HG03378 (cell line): ENCODE measurements at regions not wholly inside any gene's neighbourhood (a gene's known extent, or its start where the extent isn't known, plus 50 kb on each side); places are given as distances from the start of the nearest gene placed in this dataset.
"Not testable (repeated sequence)": the region's sequence is repeated elsewhere in the genome, so short reads cannot be mapped to it uniquely, and the experiment has no call there.

Source experiments
- ATAC-seq: cut with Tn5 transposase; IDR thresholded peaks from one replicate; pipeline ENCODE4 v1.9.1; 2021; ENCODE audit warnings: mild to moderate bottlenecking, moderate library complexity; ENCODE audit not compliant: unreplicated experiment

DNA sequence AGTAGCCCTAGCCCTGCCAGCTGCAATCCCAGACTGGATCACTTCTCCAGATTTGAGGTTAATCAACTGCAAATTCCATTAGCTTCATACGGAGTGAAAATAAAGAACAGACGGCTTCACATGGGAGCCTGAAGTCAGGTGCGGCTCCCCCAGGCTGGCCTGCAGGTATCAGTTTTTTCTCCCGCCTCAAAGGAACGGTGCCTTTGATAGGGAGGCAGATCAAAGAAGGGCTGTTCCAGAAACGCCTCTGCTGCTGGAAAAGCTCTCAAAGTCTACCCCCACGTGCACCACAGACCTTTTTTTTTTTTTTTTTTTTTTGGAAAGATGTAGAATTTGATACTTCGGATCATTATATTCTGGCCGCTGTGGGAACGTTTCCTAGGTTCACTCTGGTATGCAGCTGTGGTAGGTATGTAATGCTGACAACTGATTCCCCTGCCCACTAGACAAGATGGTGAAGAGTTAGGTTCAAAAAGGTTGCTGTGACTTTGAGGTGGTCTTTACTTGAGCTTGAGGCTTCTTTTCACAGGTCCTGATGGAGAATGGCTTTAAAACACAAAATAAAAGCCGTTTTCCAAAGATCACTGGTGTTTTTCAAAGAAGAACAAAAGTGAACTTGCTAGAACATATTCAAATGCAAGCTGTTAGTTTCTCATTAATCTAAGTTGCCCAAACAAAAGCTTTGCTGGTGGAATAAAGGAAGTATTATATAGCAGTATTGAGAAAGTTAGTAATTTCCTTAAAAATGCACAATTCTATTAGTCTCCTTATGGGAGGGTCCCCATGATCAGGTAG, 189.0 kb upstream of the NFIA start:
- ATAC-seq, result no peak

DNA sequence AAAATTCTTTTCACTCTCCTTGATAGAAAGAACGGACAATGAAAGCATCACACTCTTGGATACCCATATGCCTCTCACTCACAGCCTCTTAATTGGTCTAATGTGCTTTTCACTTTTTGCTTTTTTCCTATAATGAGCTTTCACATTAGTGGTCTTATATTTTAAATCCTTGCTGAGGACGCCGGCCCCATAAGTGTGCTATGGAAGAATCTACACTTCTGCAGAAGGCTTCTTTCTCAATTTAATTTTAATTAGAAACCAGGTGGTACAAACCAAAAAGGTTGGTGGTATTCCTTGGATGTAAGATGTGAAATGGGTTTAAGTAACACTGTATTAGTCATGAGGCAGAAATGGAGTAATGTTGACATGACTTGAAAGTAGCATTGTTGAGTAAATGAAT, 190.6 kb upstream of the NFIA start:
- ATAC-seq, result no peak

DNA sequence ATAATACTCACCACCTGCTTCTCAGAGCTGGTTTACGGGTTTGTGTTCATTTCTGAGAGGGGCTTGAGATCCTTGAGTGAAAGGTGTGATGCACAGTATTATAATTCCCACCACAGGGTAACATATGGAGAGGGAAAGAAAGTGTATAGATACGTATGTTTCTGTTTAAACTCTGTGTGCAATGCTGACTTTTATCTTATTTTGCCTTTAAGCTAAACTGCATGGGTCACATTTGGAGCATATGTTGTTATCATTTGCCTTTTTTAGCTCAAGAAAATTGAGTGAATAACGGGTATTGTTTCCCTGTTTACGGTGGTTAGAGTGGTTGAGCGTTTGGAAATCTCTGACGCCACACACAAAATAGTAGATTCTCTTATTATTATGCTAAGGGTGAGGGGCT, 191.1 kb upstream of the NFIA start:
- ATAC-seq, result no peak

DNA sequence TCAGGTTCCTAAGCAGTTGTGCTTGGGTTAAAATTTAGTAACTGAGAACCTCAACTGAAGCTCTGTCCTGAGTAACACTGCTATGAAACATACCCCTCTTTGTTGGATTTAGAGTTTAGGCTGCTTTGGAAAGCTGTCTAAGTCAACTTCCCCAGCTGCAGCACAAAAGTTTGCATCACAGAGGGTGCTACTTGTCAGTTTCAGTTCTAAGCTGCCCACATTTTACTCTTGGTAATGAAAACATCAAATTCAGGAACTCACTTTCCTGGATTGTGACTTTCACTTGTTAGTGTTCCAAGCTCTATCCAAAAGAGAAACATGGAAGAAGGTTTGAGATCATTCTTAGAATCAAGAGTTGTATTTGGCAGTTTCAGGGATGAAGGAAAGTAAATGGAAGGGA, 191.7 kb upstream of the NFIA start:
- no peak for ATAC-seq

DNA sequence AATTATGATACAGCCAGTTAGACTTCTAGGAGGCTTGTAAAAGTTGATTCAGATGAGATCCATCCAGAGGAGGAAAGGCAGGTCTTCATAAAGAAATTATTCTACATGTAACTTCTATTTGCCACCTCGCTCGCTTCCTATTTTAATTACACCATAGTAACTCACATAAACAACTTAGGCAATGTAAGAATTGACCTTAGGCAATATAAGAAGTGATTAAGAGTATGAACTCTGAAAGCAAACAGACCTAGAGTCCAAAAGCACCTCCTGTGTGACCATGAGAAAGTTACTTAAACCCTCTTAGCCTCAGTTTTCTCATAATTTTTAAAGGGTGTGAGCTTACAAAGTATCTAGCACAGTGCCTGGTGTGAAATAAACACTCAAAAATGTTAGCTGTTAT, 192.7 kb upstream of the NFIA start:
- no peak for ATAC-seq

DNA sequence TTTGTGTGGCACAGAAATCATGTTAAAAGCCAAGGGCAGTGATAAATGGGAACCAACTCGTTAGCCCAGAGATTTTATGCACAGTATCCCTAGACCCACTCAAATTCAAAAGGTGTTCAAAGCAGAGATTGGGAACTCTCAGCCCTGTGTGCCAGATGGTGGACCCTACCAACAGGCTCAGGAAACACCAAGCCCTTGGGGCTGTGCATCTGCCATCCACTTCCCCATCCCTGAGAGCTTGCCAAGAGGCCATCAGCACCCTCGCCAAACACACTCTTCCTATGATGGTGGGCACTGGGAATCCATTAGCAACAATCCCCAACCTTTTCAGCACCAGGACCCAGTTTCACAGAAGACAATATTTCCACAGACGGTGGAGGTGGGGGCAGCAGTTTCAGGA, 194.2 kb upstream of the NFIA start:
- no peak for ATAC-seq

DNA sequence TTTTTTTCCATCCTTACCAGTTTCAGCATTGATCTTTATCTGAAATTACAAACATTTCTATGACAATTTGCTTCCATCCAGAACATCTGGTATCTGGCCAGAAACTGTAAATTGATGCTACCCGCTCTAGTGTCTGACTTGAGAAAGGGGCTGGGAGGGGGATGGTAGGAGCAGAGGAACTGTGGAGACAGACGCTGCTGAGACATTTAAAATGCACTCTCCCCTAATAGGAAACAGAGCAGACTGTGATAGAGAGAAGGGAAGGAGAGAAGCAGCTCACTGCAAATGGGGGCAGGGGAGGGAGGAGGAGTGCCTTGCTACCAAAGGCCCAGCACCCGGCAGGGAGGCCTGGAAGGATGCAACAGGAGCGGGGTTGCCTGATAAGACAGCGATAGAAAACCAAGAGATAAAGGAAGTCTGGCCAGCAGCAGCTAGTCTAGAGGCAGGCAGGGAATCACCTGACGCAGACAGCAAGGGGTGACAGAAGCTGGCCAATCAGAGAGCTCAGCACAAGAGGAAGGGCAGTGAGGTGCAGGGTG, 195.5 kb upstream of the NFIA start:
- ATAC-seq, result no peak

DNA sequence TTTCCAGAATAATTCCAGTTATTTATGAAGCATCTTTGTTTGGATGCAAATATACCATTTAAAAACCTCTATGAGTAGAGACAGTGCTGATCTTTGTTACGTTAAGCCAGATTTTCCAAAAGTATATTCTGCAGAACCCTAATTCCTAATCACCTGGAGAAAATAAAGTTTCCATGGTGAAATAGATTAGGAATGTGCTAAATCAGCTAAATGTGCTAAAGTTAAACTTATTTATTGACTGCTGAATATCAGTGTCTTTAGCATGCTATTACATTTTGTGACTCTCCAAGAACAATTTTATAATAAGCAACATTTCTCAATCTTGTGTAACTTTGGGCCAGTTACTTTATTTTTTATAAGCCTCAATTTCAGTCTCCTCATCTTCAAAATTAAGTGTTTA, 196.3 kb upstream of the NFIA start:
- ATAC-seq, result no peak

DNA sequence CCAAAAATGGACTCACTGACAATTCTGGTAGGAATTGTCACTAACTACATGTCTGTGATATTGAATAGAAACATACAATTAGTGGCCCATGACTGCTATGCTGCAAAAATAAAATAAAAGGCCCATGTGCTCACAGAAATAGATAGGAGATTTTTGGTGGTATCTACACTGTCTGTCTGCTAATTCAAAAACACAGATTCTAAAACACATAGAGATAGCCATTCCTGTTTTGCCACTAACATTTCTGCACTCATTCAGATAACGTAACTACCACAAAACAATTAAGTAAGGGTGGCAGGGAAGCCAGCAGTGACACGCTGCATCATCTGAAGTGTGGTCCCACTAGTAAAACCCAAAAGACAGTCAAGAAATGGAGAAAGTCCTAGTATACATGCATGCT, 202.2 kb upstream of the NFIA start:
- ATAC-seq, result no peak

DNA sequence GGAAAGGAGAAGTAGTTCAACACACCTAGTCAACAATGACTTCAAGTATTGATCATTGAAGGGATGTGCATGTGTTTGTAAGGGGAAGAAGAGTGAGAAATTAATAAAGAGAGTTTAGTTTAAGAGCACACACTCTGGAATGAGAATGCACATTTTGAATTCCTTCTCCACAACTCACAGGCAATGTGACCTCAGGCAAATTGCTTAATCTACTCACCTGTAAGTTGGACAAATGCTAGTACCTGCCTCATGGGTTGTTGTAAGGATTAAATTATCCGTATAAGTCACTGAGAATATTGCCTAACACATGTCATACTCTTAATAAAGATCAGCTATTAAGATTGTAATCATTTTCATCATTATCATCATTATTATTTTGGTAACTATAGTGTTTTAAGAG, 204.0 kb upstream of the NFIA start:
- no peak for ATAC-seq

DNA sequence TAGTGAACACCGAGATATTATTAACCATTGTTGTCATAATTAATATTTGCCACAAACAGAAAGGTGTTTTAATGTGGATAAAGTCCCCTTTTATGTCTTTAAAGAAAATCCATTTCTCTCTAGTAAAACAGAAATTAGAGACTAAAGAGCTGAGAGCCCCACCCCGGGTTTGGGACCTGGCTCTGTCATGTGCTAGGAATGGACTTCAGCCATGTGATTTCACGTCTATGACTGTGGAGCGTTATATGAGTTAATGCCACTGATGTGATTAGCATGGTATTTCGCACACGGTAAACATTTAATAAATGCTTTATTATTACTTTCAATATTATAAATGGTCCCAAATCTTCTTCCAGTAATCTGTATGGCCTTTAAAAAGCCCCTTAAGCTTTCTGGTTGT, 205.0 kb upstream of the NFIA start:
- ATAC-seq, result no peak

DNA sequence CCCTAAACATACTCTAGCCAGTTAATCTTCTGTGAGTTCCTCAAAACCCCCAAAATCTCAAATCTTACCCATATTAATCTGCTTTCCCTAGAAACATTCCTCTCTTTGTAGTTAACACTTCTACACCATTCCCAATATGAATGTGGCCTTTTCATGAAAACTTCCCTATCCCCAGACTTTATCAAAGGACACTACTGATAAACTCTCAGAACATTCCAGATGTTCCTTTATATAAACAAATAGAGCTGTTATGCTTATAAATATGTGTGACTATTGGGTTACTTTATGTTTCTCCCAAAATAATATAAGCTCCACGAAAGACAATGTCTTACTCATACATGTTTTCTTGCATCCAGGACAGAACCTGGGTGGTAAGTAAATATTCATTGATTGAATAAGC, 205.4 kb upstream of the NFIA start:
- ATAC-seq, result no peak

DNA sequence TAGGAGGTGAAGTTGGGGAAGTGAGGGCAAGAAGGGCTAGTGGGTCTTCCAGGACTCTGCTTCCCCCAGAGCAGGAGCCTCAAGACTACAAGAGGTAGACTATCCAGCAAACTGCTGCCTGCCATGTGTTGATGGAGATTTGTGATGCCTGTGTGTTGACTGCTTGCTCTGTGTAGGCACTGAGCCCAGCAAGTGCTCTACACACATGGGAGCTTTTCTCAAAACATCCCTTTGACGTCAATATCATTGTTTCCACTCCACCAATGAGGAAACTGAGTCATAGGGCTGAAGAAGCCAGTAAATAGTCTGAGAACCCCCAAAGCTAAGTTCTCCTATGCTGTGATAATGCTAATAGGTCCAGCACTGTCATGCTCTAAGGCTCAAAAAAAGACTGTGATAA, 207.2 kb upstream of the NFIA start:
- no peak for ATAC-seq

DNA sequence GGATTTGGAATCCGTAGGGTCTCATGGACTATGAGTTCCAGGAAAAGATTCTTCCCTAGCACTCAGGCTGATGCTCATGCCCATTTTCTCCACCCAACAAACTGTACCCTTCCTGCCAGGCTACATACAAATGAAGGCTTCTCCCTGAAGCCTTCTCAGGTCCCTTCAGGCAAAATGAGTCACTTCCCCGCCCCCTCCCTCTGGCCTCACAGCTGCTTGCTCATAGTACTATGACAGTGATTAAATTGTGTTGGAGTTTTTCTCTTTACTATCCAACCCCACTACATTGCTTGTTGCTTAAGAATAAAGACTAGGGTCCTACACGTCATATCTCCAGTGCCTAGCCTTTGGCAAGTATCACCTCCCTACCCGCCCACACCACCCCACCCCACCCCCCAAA, 207.6 kb upstream of the NFIA start:
- ATAC-seq, result no peak

DNA sequence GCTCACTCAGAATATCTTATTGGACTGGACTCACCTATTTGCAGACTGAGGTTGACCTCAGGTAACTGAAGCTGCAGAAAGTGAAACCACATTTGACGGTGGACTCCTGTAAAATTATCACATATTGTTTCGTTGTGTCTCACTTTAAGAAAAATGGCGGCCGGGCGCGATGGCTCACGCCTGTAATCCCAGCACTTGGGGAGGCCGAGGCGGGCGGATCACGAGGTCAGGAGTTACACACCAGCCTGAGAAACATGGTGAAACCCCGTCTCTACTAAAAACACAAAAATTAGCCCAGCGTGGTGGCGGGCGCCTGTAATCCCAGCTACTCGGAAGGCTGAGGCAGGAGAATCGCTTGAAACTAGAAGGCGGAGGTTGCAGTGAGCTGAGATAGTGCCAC, 209.0 kb upstream of the NFIA start:
- ATAC-seq, result not testable (repeated sequence)

DNA sequence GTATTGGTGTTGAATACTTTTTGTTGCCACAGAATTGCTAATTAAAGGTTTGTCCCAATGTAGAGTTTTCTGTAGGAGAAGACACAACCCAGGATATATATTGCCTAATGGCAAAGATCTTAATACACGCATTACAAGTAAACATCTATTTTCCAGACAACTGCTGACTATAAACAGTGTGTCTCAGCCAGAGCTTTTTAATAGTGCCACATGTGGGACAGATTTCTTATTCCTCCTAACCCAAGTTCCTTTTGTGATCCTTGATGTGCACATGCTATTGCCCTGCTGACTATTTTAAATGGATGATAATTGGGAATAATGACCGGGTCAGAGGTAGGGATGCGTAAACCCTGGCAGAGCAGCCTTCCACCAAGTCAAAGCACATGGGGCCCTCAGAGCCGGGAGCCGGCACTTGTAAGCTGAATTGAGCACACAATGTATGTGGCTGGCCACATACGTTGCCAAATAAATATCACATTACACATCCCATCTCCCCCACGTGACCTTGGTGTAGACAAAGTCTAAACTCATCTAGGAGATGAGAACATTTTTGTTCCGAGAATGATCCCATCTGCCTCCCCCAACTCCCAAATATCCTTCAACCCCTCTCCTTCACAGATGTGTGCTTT, 209.8 kb upstream of the NFIA start:
- no peak for ATAC-seq

DNA sequence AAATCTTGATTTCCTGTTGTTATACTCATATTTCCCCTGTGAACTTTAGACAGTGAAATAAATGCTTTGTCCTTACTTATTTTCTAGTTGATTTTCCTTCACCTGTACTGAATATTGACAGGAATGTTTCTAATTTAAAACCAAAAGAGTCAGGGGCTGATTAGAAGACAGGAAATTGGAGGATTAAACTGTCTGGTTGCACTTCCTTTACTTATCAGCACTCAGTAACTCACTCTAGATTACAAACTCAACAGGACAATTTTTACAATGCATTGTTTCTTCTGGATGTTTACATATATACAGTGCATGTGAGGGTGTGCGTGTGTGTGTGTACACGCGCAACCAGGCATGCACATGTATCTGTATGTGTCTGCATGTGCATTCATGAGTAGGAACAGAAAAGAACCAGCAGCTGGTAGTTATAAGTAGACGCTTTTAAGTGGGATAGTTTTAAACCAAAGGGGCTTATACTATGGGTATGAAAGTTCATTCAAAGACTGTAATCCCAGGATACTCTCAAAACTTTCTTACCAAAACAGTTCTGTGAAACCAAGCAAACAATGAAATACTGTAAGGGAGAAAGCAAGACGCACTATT, 212.0 kb upstream of the NFIA start:
- no peak for ATAC-seq

DNA sequence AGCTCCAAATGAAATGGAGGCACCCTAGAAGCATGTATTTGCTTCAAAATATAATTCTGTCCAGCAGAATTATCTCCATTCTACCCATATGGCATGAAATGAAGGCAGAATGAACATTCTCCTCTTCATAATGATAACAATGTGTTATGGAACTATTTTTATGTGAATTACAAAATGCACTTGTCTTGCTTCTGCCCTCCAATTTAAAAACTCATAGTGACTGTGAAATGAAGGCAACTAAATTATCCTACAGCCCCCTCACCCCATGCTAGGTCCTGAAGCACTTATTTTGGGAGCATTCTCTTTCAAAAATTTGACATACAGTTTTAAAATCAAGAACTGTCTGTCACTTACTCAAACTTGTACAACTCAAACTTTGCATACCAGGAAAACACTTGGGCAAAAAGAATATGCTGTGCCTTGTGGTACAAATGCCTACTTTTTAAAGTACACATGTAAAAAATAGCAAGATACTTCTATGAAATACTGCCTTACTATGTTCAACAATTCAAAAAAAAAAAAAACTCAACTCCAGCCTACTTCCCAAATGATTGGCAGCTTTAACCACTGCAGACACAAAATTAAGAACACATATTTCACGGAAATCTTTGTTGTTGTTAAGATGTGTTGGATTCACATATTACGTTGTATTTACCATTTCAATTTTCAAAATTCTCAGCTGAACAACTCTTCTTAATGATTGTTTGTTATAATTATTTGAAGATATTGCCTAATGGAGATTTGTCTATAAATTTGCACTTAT, 213.3 kb upstream of the NFIA start:
- no peak for ATAC-seq

DNA sequence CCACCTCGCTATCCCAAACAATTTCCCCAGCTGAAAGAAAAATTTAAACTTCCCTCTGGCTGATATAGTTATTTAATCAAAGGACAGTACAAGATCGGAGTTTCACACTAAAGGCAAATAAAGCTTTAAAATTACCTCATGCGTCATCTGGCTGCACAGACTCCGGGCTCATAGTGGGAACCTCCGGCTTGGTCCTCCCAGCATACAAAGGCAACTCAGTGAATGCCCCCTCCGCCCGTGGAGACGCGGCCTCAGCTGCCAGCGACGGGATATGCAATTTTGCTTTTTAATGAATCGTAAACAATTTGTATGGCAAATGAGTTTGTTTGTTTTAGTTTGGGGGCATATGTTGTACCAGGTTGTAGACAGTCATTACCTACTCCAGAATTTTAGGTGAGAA, 214.6 kb upstream of the NFIA start:
- ATAC-seq, result no peak

DNA sequence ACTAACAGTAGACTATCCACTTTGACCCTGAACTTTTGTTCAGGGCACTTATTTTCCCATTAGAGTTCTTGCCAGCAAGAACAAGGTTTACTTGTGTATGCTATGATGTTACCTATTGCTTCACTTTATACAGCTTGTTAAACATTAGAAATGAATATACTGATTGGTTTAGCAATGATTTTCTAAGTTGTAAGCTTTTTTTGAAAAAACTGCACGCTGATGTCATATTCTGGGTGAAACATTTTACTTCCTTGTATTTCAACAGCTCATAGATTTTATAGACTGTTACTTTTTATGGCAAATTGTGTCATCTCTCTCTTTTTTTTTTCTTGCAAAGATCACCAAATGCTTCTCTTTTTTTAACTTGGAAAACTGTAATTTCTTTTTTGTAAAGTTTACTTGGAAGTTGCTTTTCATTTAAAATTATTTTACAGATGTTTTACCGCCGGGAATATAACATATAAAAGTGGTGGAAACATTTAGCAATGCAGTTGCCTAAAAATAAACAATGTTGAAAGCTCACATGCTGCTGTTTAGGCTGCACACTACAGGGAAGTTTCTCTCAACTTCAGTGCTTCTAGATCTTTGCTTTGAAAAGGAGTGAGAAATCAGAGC, 215.3 kb upstream of the NFIA start:
- ATAC-seq, result no peak
